NOMO-1 treated with dmso at 0.1 percent for 144 hours (cell line): ENCODE measurements at regions not wholly inside any gene's neighbourhood (a gene's known extent, or its start where the extent isn't known, plus 50 kb on each side); places are given as distances from the start of the nearest gene placed in this dataset.
"Not testable (repeated sequence)": the region's sequence is repeated elsewhere in the genome, so short reads cannot be mapped to it uniquely, and the experiment has no call there.

Experiments used
- DNase-seq: peaks from one replicate; lab custom pipeline; 2025; ENCODE audit not compliant: unreplicated experiment; lab: John Stamatoyannopoulos, UW

DNA sequence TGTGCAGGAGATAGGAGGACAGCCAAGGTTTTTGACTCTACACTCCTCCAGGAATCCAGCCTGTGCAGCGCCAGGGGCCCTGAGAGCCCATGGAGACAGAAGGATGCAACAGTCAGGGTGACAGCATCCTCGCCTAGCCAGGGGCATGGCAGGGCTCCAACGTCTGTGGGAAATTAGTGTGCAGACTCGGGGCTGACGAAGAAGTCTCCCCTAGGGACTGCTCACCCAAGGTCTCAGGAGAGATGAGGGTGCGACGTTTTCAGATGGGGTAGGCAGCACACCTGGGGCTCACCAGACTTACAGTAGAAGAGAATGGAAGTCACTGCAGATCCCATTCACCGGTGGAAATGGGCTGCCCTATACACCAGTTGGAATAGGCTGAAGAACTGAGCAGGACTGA lies 241.7 kb downstream of the SETD4 start:
- no peak for DNase-seq

DNA sequence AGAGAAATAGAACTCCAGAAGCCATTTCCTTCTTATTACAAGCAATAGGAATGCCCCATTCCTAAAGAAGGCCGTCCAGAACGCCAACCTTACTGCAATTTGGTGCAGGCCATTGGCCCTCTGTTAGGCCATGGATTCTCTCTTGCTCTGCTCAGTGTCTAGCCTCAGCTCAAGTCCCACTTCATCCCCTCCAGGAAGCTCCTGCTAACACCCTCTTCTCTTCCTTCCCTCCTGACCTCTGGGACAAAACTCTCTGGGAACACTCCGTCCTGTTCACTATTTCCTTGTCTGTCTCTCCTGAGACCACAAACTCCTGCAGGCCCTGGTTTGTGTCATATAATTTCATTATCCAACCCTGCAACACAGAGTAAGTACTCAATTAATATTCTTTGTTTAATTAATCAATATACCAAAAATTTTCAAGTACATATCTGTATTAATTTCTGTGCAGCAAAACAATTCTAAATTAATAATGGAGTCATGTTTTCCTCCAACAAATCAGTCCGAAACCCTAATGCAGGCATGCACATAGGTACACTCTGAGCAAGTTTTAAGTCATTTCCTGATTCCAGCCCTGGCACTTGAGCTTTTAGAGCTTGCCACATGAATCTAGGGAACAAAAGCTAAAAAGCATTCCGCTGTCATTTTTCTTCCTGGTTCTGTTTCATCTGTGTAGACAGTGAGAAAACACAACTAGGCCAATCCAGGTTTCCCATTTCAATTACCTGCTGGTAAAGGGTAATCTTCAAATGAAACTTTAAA lies 245.3 kb downstream of the SETD4 start:
- no peak for DNase-seq

DNA sequence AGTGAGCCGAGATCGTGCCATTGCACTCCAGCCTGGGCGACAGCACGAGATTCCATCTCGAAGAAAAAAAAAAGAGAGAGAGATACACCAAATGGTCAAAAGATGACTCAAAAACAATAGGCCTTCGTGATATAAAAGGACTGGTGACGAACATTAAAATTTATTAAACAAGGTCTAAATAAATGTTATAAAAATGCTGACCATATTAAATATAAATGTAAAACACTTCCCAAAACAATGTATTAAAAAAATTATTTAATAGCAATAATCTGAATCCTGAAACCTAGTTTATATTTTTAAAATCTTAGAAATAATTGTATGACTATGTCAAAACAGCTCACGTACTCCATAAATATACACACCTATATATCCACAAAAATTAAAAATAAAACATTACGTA lies 247.6 kb downstream of the SETD4 start:
- no peak for DNase-seq

DNA sequence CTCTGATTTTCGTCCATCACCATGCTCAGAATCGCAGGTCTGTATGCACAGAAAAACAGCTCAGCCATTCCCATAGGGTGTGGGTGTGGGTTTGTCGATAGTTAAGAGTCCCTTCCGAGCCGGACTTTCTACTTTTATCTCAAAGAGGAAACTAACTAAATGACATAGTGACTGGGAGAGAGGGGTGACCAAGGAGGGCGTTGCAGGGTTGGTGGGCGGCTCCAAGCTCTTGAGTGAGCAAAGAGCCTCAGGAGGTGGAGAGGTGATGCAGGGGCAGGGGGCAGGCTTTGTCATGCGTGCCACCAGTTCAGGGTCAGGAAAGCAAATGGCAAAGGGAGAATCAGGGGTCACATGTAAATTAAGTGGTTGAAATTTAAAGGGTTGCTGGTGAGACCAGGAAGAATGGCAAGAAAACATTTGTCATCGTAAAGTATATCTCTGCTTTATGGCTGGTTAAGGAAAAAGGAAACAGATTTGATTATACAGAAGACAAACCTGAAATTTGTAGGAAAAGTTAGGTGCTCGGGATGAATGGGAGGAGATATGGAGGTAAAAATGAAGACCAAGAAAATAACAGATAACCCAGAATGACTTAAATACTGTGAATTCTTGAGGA lies 249.0 kb downstream of the SETD4 start:
- no peak for DNase-seq

DNA sequence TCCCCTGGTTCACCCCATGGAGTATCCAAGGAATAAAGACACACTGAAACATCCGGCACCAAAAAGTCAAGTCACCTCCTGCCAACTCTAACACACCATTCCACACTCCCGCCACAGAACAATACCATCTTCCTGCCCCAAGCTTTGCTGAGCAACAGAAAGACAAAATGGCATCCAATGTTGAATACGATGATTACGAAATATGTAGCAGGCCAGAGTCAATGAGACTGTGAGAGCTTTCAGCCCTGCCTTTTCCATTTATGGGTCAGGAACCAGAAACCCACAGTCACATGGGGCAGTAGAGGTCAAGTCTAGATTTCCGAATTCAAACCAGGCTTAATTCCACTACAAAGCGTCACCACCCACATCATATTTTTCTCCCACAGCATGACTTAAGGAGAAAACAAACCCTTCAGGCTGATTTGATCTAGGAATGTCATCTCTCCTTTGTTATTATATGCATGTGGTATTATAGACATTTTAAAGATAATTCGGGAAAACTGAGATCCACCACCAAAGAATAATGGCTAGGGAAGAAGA lies 249.8 kb downstream of the SETD4 start:
- DNase-seq = no peak

DNA sequence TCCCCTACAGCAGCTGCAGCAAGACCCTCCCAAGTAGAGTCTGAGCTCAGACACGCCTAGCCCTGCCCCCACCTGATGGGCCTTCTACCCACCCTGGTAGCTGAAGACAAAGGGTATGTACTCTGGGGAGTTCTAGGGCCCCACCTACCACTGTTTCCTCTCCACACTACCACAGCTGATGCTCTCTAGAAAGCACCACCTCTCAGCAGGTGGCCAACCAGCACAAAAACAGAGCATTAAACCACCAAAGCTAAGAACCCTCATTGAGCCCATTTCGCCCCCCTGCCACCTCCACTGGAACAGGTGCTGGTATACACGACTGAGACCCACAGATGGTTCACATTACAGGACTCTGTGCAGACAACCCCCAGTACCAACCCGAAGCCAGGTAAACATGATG lies 258.9 kb downstream of the SETD4 start:
- no peak for DNase-seq

DNA sequence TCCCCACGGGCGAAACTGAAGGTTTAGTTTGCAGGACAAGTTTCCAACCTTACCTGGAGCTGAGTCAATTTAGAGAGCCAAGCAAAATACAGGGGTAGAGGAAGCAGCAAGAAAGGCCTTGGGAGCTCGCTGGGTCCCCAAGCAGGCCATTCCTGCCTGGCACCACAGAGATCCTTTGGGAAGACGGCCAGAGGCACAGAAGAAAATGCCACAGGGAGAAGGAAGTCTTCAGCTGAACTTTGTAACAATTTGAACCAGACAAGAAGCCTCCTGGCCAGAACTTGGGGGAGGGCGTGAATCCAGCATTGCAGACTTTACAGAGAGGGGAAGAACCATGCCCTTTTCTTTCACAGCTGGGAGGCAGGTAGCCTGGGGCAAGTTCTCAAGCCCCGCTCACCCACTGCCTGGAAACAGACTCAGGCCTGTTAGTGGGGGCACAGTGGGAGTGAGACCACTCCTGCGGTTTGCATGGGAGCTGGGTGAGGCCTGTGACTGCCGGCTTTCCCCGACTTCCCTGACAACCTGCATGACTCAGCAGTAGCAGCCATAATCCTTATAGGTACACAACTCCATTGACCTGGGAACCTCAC lies 259.4 kb downstream of the SETD4 start:
- DNase-seq = not testable (repeated sequence)

DNA sequence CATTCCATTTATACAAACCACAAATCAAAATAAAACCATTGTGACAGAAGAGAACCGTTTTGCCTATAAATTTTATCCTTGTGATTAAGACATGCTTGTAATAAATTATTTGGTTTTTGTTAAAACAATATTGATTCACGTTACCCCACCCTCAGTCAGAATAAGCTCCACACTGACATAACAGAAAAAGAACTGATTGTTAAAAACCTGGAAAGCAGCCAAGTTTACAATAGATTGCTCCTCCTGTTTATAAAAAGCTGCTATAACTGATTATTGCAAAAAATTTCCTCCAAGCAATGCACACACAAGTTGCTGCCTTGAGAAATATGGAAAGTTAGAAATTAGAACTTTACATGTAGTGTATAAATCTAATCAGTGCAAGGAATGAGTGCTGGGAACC lies 263.5 kb downstream of the SETD4 start:
- no peak for DNase-seq

DNA sequence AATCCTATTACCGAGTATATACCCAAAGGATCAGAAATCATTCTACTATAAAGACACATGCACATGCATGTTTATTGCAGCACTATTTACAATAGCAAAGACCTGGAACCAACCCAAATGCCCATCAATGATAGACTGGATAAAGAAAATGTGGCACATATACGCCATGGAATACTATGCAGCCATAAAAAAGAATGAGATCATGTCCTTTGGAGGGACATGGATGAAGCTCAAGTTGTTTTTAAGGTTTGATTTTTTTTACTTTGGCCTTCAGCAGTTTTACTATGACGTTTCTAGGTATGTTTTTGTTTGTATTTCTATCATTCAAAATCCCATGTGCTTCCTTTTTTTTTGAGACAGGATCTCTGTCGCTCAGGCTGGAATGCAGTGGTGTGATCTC lies 265.8 kb downstream of the SETD4 start:
- DNase-seq = not testable (repeated sequence)

DNA sequence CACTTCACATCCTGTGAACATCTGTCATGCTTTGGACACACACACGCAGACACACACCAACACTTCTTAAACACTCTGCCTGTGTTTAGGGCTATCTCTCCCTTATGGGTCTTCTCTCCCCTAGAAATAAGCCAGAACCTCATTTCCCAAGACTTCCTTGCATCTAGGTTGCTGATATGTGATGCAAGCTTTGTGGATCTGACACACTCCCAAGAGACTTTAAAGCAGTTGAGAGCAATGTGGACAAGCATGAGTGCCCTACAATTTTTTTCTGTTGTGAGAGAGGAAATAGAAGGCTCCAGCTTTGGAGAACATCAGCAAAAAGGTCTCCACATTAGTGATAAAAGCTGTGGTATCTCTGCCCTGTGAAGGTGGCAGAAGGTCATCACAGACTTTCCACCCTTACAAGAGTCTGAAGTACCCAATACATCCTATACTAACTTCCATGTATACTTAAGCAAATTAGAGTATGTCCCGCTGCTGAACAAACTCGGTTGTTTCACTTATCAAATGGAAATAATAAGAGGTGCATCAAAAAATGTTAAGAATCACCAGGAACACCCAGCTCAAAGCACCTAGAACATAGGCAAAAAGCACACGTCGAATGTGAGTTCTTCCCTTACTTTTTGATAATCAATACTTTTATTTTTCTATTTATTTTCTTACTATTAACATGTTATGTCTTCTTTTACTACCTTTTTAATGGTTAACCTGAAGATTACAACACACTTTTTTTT lies 267.6 kb downstream of the SETD4 start:
- no peak for DNase-seq

DNA sequence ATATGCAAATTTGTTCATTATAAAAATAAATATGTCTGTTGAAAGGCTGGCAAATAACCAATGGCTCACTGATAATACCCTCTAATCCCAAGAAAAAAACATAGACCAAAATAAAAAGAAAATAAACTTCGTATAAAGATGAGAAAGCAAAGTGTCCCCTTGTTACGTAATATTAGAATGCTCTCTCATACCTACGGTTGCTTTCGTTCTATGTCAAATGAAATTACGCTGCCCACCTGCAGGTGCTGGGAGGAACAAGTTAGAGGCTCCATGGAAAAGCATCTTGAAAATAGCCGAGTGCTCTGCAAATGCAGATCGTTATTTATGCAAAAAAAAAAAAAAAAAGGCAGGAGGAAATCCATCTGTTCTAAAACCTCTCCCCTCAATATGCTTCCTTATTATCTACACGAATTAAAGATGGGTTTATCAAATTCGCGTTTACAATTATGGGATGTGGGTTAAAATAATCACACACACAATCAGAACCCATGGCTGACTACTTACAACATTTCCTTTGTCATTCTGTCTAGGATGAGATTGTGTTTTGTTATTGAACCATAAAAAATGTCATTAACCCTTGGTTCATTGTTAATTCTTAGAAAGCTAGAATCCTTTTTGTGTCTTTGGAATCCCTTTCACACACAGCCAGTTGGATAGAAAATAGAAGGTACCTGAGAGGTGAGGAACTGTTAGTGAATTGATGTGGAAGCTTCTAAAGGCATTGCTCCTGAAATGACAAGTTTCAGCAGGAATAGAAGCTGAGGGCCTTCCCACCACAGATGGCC lies 268.6 kb downstream of the SETD4 start:
- no peak for DNase-seq

DNA sequence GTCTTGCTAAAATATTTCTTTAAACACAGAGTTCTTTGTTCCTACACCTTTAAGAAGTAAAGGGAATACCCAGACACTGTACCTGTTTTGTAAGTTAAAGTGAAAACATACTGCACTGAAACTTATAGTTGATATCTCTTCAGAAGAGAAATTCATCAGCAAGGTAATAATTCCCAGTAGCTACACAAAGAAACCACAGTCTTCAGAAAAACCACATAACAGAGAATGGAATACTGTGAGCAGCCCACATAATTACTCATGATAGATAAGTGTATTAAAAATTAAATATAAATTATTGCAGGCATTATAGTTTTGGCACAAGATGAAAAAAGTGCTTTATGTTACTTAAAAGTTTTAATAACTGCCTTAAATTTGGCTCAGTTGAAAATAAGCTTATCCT lies 276.6 kb downstream of the SETD4 start:
- no peak for DNase-seq

DNA sequence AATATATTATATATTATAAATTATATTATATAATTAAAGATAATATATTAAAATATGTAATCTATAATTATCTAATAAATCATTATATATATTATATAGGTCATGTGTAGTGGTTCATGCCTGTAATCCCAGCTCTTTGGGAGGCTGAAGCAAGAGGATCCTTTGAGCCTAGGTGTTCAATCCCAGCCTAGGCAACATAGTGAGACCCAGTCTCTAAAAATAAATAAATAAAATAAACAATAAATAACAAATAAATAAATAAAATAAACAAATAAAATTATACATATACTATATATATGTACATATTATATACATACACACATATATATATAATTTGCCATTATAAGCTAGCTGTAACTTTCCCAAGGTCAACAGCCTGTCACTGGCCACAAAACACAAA lies 277.7 kb downstream of the SETD4 start:
- DNase-seq = no peak

DNA sequence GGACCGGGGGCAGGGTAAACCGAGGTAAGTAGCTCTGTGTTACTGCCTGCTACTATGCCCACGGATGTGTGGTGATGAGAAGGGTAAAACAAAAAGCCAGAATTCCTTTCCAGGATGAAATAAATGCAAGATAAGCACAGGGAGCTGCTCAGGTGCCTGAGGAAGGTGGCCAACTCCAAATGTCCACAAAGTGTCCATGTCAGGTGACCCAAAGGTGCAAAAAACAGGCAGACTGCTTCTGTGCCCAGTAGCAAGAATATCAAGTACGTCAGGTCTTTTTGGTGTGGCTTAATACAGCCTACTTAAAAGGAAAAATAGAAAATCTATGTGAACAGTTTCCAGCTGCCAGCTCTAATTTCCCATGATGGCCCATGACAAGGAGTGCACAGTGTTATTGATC lies 279.3 kb downstream of the SETD4 start:
- no peak for DNase-seq

DNA sequence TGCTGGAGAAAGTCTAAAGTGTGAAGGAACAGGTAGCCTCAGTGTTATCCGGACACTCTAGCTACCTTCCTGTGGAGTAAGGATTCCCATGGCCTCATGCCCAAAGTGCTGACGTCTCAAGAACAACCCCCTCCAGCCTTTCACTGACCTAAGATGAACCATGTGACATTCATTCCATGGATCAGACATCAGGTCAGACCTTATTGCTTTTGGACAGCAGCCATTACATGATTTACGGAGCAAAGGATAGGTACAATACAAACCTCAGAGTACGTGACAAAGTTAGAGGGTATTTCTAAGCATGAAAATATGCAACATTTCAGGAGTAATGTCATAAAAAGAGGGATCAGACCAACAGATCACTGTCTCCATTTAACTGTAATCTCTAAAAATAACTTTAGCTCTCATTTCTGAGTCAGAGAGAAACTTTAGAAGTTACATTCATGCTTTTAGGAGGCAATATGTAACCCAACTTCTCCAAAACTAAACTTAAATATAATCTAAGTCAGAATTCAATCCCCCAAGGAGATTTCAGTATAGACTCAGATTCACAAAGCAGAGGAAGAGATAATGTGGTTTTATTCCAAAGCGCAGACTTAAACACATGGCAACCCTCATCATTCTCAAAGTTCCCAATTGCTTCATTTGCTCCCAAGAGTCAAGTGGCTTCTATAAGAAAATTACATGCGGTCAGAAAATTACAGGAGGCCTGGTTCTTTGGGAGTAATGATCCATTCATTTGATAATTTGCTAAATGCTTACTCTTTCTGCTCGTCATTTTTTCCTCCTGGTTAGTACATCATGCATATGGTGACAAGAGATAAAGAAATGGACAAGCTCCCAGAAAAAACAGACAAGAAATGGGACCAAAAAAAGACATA lies 280.4 kb downstream of the SETD4 start:
- DNase-seq = no peak

DNA sequence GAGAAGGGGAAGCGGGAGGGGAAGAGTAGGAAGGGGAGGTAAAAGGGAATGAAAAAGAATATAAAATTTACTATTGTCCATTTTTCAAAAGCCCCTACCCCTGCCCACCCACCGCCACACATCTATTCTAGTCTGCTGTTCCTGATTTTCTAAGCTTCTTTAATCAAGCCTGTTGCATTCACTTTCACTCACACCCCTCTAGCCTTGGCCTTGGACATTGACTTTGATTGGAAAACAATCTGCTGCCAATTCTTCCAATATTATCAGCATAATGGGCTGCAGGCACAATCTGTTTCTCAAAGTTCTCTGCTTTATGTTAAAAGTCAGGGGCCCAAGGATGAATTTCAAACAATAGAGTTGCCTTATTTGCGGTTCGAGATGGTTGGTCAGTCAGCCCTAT lies 281.2 kb downstream of the SETD4 start:
- DNase-seq = no peak

DNA sequence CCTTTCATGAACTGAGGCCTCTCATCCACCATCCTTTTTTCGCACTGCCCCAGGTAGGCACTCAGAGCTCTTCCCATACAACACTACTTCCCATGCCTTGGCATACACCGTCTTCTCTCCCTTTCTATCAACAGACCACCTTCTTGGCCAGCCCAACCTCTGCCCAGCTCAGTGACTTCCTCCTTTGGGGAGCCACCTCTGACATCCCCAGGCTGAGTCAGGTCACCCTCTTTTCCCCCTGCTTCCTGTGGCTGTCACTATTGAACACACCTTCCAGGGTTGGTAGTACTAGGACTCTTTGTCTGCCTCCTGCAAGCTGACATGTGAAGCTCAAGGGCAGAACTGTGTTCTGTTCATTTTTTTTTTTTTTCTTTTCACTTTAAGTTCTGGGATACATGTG lies 283.2 kb downstream of the SETD4 start:
- no peak for DNase-seq

DNA sequence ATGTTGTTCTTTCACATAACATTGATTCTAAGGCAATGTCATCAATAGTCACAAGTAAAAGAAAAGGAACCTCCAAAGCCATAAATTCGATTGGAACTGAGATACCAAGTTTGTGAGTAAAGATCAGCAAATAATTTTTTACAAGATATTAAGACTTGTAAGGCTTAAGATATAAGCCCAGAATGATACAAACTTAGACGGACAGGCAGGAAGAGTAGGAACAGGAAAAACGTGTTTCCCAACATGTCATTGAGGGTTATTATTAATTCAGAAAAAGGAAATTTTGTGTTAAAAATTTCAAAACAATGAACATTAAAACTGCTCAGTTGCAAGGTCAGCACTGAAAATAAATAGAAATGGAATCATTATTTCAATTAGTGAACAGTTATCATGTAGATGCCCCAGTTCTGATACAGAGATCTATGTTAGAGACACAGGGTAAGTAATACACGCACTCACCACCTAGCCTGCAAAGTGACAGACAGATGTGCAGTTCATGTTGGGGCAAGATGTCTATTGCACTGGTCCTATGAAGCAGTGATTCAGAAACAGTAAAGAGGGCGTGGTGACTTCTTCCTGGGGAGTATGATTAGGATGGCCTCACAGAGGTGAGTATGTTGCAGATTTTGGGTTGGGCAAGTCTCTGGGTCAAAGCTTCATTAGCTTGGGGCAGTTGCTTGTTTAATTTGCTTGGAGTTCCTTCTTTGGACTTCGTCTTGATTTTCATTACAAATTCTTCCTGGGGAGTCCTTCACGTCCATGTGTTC lies 284.4 kb downstream of the SETD4 start:
- no peak for DNase-seq
